Choroid plexus epithelial cell (primary cell): ENCODE measurements at regions not wholly inside any gene's neighbourhood (a gene's known extent, or its start where the extent isn't known, plus 50 kb on each side); places are given as distances from the start of the nearest gene placed in this dataset.

ENCODE experiments used
- DNase-seq: peaks from one replicate; pipeline ENCODE4 v3.0.0-alpha.2; 2010; ENCODE audit warnings: low read depth
- H3K4me3 ChIP-seq: 2 replicates; pipeline ENCODE4 v1.5.1; 2011; ENCODE audit warnings: low read depth, mild to moderate bottlenecking, control low read depth, low read length, moderate library complexity
- CTCF ChIP-seq: conservative IDR thresholded peaks from 2 replicates; pipeline ENCODE4 v1.5.1; 2011; ENCODE audit warnings: low read depth, mild to moderate bottlenecking, control low read depth, inconsistent platforms, low read length, moderate library complexity

- no peak overlapping the region for H3K4me3 ChIP-seq
- DNase-seq = peak; percentile 89
- TF ChIP-seq CTCF = no peak
Measured at GRCh38 chr4:136562834-136563233, 969.5 kb downstream of the PCDH18 start.

- no peak for TF ChIP-seq CTCF
- H3K4me3 ChIP-seq = no peak overlapping the region
- no peak for DNase-seq
Measured at GRCh38 chr4:136558940-136559494, 973.3 kb downstream of the PCDH18 start.

GRCh38 chr4:136557396-136557795, 974.9 kb downstream of the PCDH18 start:
- no peak overlapping the region for H3K4me3 ChIP-seq
- no peak for TF ChIP-seq CTCF
- DNase-seq = no peak

GRCh38 chr4:136554033-136554432, 978.3 kb downstream of the PCDH18 start:
- no peak overlapping the region for H3K4me3 ChIP-seq
- DNase-seq = no peak
- no peak for TF ChIP-seq CTCF

GRCh38 chr4:136551753-136552152, 980.5 kb downstream of the PCDH18 start:
- no peak for DNase-seq
- no peak for TF ChIP-seq CTCF
- H3K4me3 ChIP-seq = no peak overlapping the region

- no peak overlapping the region for H3K4me3 ChIP-seq
- TF ChIP-seq CTCF = no peak
- DNase-seq = no peak
Measured at GRCh38 chr4:136540747-136541146, 991.5 kb downstream of the PCDH18 start.

GRCh38 chr4:136528131-136528530, 1004.2 kb downstream of the PCDH18 start:
- no peak for TF ChIP-seq CTCF
- no peak overlapping the region for H3K4me3 ChIP-seq
- DNase-seq = no peak
